WTC11 (cell line): ENCODE measurements at regions not wholly inside any gene's neighbourhood (a gene's known extent, or its start where the extent isn't known, plus 50 kb on each side); places are given as distances from the start of the nearest gene placed in this dataset.

Experiments used
- ATAC-seq: fragments of 200-7000 bp; cut with Tn5 transposase; 2 replicates; pipeline ENCODE4 v1.10.0; 2021; ENCODE audit warnings: mild to moderate bottlenecking, moderate library complexity
- CTCF ChIA-PET: fragments of 300-600 bp; sonication (Branson Sonifier 250); formaldehyde crosslinking; loops from one replicate; lab custom pipeline; 2021; ENCODE audit warnings: antibody characterized with exemption; lab: Charles Lee
- POLR2A ChIA-PET: fragments of 350-600 bp; sonication (Branson Sonifier 250); formaldehyde crosslinking; loops from one replicate; lab custom pipeline; 2021; ENCODE audit warnings: antibody characterized with exemption; lab: Charles Lee
- DNase-seq: peaks from one replicate; pipeline ENCODE4 v3.0.0; 2021; ENCODE audit warnings: low spot score
- H3K27ac Mint-ChIP-seq: 2 replicates; pipeline ENCODE4 v1.8.0; 2021; ENCODE audit warnings: mixed read lengths
- H3K27me3 Mint-ChIP-seq: 2 replicates; pipeline ENCODE4 v1.8.0; 2021; ENCODE audit warnings: low read depth, mild to moderate bottlenecking, moderate library complexity, mixed read lengths
- H3K36me3 Mint-ChIP-seq: 2 replicates; pipeline ENCODE4 v1.8.0; 2021; ENCODE audit warnings: mixed read lengths
- H3K4me1 Mint-ChIP-seq: 2 replicates; pipeline ENCODE4 v1.8.0; 2022; ENCODE audit warnings: mixed read lengths
- H3K4me3 Mint-ChIP-seq: 2 replicates; pipeline ENCODE4 v1.8.0; 2021; ENCODE audit warnings: mild to moderate bottlenecking, moderate library complexity, mixed read lengths
- H3K9me3 Mint-ChIP-seq: 2 replicates; pipeline ENCODE4 v1.8.0; 2021; ENCODE audit warnings: mixed read lengths
- FOXP1 ChIP-seq: sonication (generic); formaldehyde crosslinking; IDR thresholded peaks from 2 replicates; pipeline ENCODE4 v1.8.0; 2022; ENCODE audit warnings: missing genetic modification reagents, mild to moderate bottlenecking, moderate library complexity, borderline replicate concordance
- NR1H2 ChIP-seq: sonication (generic); formaldehyde crosslinking; IDR thresholded peaks from 2 replicates; pipeline ENCODE4 v1.9.0; 2021; ENCODE audit warnings: mild to moderate bottlenecking, moderate library complexity, missing genetic modification reagents
- RORB ChIP-seq: fragments of 250-450 bp; sonication (Bioruptor Pico); IDR thresholded peaks from 2 replicates; pipeline ENCODE4 v1.9.0; 2021; ENCODE audit warnings: mild to moderate bottlenecking
- TCF7 ChIP-seq: sonication (generic); formaldehyde crosslinking; IDR thresholded peaks from 2 replicates; pipeline ENCODE4 v1.8.0; 2022; ENCODE audit warnings: mild to moderate bottlenecking, low read depth, missing genetic modification reagents, moderate library complexity
- TEAD1 ChIP-seq: sonication (generic); formaldehyde crosslinking; IDR thresholded peaks from 2 replicates; pipeline ENCODE4 v1.8.0; 2022; ENCODE audit warnings: mild to moderate bottlenecking, missing genetic modification reagents
- ZBTB21 ChIP-seq: sonication (generic); formaldehyde crosslinking; IDR thresholded peaks from 2 replicates; pipeline ENCODE4 v1.8.1; 2023; ENCODE audit warnings: mild to moderate bottlenecking, missing genetic modification reagents, borderline replicate concordance
- ZNF263 ChIP-seq: sonication (generic); formaldehyde crosslinking; IDR thresholded peaks from 2 replicates; pipeline ENCODE4 v1.8.1; 2022; ENCODE audit warnings: low read depth, mild to moderate bottlenecking, moderate library complexity, missing genetic modification reagents
- ZNF317 ChIP-seq: sonication (generic); formaldehyde crosslinking; IDR thresholded peaks from 2 replicates; pipeline ENCODE4 v1.8.1; 2023; ENCODE audit warnings: low read depth, mild to moderate bottlenecking, moderate library complexity, missing genetic modification reagents, borderline replicate concordance
- ZNF671 ChIP-seq: fragments of 250-450 bp; sonication (Bioruptor Pico); IDR thresholded peaks from 2 replicates; pipeline ENCODE4 v1.8.0; 2021; ENCODE audit warnings: mild to moderate bottlenecking
- TF ChIP-seq, protein P1 (sequence below): sonication (generic); formaldehyde crosslinking; IDR thresholded peaks from 2 replicates; pipeline ENCODE4 v1.8.0; 2023; ENCODE audit warnings: missing genetic modification reagents, mild to moderate bottlenecking, borderline replicate concordance
- TF ChIP-seq, protein P2 (sequence below): sonication (generic); formaldehyde crosslinking; IDR thresholded peaks from 2 replicates; pipeline ENCODE4 v1.8.1; 2023; ENCODE audit warnings: mild to moderate bottlenecking, missing genetic modification reagents, borderline replicate concordance
- TF ChIP-seq, protein P3 (sequence below): sonication (generic); formaldehyde crosslinking; conservative IDR thresholded peaks from 2 replicates; pipeline ENCODE4 v1.8.1; 2023; ENCODE audit warnings: mild to moderate bottlenecking, low read depth, missing genetic modification reagents, moderate library complexity
- TF ChIP-seq, protein P4 (sequence below): fragments of 250-450 bp; sonication (Bioruptor Pico); IDR thresholded peaks from 2 replicates; pipeline ENCODE4 v1.9.0; 2021; ENCODE audit warnings: mild to moderate bottlenecking, borderline replicate concordance
- TF ChIP-seq, protein P5 (sequence below): sonication (generic); formaldehyde crosslinking; IDR thresholded peaks from 2 replicates; pipeline ENCODE4 v1.8.0; 2022; ENCODE audit warnings: mild to moderate bottlenecking, missing genetic modification reagents
- TF ChIP-seq, protein P6 (sequence below): fragments of 250-450 bp; sonication (Bioruptor Pico); IDR thresholded peaks from 2 replicates; pipeline ENCODE4 v1.9.0; 2021; ENCODE audit warnings: moderate library complexity, mild to moderate bottlenecking, inconsistent platforms, borderline replicate concordance

DNA sequence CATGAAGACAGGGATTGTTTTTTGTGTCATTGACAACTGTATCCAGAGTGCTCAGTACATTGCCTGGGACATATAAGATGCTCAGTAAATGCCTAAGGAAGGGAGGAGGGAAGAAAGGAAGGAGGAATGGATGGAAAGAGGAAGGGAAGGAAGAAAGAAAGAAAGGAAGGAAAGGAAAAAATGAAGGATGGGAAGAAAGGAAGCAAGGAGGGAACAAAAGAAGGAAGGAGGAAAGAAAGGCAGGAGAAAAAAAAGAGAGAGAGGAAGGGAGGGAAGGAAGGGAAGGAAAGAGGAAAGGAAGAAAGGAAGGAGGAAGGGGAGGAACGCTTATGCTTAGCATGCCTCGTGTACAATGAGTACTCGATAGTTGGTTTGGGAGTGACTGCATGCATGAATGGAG lies 514.7 kb downstream of the RPS24 start (continued):
- TF ChIP-seq, protein P1, sequence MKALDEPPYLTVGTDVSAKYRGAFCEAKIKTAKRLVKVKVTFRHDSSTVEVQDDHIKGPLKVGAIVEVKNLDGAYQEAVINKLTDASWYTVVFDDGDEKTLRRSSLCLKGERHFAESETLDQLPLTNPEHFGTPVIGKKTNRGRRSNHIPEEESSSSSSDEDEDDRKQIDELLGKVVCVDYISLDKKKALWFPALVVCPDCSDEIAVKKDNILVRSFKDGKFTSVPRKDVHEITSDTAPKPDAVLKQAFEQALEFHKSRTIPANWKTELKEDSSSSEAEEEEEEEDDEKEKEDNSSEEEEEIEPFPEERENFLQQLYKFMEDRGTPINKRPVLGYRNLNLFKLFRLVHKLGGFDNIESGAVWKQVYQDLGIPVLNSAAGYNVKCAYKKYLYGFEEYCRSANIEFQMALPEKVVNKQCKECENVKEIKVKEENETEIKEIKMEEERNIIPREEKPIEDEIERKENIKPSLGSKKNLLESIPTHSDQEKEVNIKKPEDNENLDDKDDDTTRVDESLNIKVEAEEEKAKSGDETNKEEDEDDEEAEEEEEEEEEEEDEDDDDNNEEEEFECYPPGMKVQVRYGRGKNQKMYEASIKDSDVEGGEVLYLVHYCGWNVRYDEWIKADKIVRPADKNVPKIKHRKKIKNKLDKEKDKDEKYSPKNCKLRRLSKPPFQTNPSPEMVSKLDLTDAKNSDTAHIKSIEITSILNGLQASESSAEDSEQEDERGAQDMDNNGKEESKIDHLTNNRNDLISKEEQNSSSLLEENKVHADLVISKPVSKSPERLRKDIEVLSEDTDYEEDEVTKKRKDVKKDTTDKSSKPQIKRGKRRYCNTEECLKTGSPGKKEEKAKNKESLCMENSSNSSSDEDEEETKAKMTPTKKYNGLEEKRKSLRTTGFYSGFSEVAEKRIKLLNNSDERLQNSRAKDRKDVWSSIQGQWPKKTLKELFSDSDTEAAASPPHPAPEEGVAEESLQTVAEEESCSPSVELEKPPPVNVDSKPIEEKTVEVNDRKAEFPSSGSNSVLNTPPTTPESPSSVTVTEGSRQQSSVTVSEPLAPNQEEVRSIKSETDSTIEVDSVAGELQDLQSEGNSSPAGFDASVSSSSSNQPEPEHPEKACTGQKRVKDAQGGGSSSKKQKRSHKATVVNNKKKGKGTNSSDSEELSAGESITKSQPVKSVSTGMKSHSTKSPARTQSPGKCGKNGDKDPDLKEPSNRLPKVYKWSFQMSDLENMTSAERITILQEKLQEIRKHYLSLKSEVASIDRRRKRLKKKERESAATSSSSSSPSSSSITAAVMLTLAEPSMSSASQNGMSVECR (CRISPR knock-in tag) = no peak
- TF ChIP-seq ZNF671 (CRISPR knock-in tag) = no peak
- TF ChIP-seq, protein P2, sequence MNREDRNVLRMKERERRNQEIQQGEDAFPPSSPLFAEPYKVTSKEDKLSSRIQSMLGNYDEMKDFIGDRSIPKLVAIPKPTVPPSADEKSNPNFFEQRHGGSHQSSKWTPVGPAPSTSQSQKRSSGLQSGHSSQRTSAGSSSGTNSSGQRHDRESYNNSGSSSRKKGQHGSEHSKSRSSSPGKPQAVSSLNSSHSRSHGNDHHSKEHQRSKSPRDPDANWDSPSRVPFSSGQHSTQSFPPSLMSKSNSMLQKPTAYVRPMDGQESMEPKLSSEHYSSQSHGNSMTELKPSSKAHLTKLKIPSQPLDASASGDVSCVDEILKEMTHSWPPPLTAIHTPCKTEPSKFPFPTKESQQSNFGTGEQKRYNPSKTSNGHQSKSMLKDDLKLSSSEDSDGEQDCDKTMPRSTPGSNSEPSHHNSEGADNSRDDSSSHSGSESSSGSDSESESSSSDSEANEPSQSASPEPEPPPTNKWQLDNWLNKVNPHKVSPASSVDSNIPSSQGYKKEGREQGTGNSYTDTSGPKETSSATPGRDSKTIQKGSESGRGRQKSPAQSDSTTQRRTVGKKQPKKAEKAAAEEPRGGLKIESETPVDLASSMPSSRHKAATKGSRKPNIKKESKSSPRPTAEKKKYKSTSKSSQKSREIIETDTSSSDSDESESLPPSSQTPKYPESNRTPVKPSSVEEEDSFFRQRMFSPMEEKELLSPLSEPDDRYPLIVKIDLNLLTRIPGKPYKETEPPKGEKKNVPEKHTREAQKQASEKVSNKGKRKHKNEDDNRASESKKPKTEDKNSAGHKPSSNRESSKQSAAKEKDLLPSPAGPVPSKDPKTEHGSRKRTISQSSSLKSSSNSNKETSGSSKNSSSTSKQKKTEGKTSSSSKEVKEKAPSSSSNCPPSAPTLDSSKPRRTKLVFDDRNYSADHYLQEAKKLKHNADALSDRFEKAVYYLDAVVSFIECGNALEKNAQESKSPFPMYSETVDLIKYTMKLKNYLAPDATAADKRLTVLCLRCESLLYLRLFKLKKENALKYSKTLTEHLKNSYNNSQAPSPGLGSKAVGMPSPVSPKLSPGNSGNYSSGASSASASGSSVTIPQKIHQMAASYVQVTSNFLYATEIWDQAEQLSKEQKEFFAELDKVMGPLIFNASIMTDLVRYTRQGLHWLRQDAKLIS (CRISPR knock-in tag) = no peak

DNA sequence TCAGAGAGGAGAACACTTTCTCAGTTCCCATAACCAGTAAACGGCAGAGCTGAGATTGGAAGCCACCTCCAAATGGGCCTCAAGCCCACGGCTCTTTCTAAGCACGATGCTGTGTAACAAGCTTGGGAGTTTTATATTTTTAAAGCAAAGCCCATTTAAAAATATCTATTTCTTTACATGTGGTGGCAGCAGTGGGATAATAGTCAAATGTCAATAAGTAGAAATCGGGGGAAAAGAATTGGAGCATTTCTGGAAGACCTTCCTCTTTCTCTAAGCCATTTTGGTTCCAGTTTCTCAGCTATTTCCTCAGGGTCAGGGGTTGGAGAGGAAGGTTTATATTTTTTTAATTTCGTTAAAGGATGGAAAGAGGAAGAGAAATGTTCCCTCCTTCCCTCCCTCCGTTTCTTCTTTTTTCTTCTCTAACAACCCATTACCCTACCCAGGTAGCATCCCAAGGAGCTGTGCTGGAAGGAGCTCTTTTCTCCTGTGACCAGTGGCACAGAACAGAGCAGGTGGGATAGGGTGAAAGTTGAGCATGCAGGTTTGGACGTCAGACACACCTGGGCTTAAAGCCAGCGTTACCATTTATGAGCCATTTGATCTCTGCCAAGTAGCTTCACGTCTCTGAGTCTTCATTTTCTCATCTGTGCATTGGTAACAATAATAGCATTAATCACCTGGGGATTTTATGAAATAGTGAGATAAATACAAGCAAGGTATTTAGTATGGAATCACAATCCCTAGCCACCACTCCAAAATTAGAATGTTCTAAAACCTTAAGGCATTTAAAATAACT lies 515.7 kb downstream of the RPS24 start:
- H3K4me3 Mint-ChIP-seq = no peak overlapping the region
- H3K27me3 Mint-ChIP-seq = peaks cover 32% of the 10 kb centered on the region
- peaks cover 8% of the 10 kb centered on the region for H3K9me3 Mint-ChIP-seq
- ChIA-PET POLR2A (no interaction called here), CTCF (no interaction called here)
- DNase-seq (no peak), ATAC-seq (no peak)
- H3K4me1 Mint-ChIP-seq = peaks cover 42% of the 10 kb centered on the region
- H3K27ac Mint-ChIP-seq = no peak overlapping the region
- H3K36me3 Mint-ChIP-seq = no peaks in the 10 kb centered on the region
- TF ChIP-seq FOXP1 (CRISPR knock-in tag) (no peak), ZNF317 (CRISPR knock-in tag) (no peak), RORB (CRISPR knock-in tag) (no peak), ZNF263 (no peak), TCF7 (no peak), ZBTB21 (CRISPR knock-in tag) (no peak), NR1H2 (no peak), TEAD1 (CRISPR knock-in tag) (no peak)
- TF ChIP-seq, protein P3, sequence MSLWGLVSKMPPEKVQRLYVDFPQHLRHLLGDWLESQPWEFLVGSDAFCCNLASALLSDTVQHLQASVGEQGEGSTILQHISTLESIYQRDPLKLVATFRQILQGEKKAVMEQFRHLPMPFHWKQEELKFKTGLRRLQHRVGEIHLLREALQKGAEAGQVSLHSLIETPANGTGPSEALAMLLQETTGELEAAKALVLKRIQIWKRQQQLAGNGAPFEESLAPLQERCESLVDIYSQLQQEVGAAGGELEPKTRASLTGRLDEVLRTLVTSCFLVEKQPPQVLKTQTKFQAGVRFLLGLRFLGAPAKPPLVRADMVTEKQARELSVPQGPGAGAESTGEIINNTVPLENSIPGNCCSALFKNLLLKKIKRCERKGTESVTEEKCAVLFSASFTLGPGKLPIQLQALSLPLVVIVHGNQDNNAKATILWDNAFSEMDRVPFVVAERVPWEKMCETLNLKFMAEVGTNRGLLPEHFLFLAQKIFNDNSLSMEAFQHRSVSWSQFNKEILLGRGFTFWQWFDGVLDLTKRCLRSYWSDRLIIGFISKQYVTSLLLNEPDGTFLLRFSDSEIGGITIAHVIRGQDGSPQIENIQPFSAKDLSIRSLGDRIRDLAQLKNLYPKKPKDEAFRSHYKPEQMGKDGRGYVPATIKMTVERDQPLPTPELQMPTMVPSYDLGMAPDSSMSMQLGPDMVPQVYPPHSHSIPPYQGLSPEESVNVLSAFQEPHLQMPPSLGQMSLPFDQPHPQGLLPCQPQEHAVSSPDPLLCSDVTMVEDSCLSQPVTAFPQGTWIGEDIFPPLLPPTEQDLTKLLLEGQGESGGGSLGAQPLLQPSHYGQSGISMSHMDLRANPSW (CRISPR knock-in tag) = no peak
- TF ChIP-seq, protein P4, sequence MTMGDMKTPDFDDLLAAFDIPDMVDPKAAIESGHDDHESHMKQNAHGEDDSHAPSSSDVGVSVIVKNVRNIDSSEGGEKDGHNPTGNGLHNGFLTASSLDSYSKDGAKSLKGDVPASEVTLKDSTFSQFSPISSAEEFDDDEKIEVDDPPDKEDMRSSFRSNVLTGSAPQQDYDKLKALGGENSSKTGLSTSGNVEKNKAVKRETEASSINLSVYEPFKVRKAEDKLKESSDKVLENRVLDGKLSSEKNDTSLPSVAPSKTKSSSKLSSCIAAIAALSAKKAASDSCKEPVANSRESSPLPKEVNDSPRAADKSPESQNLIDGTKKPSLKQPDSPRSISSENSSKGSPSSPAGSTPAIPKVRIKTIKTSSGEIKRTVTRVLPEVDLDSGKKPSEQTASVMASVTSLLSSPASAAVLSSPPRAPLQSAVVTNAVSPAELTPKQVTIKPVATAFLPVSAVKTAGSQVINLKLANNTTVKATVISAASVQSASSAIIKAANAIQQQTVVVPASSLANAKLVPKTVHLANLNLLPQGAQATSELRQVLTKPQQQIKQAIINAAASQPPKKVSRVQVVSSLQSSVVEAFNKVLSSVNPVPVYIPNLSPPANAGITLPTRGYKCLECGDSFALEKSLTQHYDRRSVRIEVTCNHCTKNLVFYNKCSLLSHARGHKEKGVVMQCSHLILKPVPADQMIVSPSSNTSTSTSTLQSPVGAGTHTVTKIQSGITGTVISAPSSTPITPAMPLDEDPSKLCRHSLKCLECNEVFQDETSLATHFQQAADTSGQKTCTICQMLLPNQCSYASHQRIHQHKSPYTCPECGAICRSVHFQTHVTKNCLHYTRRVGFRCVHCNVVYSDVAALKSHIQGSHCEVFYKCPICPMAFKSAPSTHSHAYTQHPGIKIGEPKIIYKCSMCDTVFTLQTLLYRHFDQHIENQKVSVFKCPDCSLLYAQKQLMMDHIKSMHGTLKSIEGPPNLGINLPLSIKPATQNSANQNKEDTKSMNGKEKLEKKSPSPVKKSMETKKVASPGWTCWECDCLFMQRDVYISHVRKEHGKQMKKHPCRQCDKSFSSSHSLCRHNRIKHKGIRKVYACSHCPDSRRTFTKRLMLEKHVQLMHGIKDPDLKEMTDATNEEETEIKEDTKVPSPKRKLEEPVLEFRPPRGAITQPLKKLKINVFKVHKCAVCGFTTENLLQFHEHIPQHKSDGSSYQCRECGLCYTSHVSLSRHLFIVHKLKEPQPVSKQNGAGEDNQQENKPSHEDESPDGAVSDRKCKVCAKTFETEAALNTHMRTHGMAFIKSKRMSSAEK (CRISPR knock-in tag) = no peak
- TF ChIP-seq, protein P5, sequence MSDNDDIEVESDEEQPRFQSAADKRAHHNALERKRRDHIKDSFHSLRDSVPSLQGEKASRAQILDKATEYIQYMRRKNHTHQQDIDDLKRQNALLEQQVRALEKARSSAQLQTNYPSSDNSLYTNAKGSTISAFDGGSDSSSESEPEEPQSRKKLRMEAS = no peak
- TF ChIP-seq, protein P6, sequence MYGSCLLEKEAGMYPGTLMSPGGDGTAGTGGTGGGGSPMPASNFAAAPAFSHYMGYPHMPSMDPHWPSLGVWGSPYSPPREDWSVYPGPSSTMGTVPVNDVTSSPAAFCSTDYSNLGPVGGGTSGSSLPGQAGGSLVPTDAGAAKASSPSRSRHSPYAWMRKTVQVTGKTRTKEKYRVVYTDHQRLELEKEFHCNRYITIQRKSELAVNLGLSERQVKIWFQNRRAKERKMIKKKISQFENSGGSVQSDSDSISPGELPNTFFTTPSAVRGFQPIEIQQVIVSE = no peak
